GM12874 (cell line): ENCODE measurements at regions not wholly inside any gene's neighbourhood (a gene's known extent, or its start where the extent isn't known, plus 50 kb on each side); places are given as distances from the start of the nearest gene placed in this dataset.

Experiments
- CTCF ChIP-seq: IDR thresholded peaks from 2 replicates; pipeline ENCODE4 v1.5.1; 2011; ENCODE audit warnings: low read depth, mild to moderate bottlenecking, control low read depth, low read length, moderate library complexity; ENCODE audit not compliant: insufficient read depth

DNA sequence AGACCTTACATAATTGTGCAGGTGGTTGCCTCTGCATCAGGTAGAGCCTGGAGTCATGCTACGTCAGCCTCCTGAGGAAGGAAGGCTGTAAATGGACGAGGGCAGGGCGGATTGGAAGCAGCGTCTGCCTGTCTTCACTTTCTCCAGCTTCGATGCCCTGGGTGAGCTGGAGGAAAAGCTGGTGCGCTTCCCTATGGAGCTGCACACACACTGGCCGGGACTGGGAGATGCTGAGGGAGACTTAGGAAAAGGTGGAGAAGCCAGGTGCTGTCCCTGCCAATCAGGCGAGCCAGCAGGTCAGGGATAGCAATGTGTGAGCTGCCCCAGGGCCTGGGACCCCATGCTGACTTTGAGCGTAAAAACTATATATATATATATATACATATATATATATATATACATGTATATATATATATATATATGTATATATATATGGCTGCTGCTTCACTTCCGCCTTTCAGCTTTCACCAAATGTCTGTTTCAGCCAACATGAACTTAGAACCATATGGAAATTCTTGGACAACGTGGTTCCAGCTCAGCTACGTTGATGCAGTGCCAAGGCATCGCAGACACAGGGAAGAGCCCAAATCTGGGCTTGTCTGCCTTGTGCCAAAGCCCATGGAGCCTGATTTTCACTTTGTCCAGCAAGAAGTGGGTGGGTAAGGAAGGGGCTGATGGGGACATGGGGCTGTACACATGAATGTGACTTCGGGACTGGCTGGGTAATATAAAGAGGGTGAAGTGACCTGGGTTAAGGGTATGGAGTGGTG is 71.5 kb upstream of the NKD1 start:
- no peak for TF ChIP-seq CTCF

- TF ChIP-seq CTCF, result no peak
These were observed 73.0 kb upstream of the NKD1 start for GRCh38 chr16:50475170-50475569.

- no peak for TF ChIP-seq CTCF
These were observed 74.1 kb upstream of the NKD1 start for GRCh38 chr16:50474138-50474537.

GRCh38 chr16:50473356-50473945 is 74.7 kb upstream of the NKD1 start:
- no peak for TF ChIP-seq CTCF

DNA sequence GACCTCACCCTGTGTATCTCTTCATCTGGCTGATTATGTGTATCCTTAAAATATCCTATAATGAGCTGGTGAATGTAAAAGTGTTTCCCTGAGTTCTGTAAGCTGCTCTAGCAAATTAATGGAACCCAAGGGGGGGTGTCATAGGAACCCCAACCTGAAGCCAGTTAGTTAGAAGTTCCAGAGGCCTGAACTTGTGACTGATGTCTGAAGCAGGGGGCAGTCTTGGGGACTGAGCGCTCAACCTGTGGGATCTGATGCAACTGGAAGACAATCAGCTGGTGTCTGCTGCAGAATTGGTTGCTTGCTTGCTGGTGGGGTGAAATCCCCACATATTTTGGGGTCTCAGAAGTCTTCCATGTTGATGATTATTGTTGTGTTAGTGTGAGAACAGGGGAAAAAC is 75.7 kb upstream of the NKD1 start:
- TF ChIP-seq CTCF, result no peak

GRCh38 chr16:50470687-50471086 is 77.5 kb upstream of the NKD1 start:
- TF ChIP-seq CTCF, result no peak

DNA sequence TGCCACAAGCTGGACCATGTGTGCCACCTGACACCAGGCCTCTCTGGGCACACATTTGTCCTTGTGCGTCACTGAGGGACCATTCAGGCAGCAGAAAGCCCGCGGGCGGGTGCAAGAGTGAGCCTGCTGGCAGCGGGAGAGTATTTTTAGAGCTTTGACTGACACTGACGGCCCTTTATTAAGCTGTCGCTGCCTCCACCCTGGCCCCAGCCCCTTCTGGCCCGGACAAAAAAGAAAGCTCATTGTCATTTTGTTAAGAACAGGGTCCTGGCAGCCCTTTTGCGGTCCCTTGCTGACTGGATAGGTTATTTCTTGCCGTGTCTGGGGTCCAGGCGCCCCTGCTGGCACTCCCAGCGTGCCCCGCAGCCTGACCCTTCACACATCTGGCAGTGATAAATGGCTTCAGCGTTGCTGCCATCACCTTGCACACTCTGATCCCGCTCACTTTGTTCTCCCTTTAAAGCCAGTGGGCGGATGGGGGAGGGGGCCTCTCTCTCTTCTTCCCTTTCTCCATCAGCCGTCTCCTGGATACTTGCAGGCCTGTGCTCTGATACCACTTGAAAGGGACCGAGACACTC is 78.4 kb upstream of the NKD1 start:
- TF ChIP-seq CTCF, result no peak
